Cardiac septum (tissue), 1 donor: ENCODE measurements at regions not wholly inside any gene's neighbourhood (a gene's known extent, or its start where the extent isn't known, plus 50 kb on each side); places are given as distances from the start of the nearest gene placed in this dataset.

Experiments used
- DNase-seq: peaks from one replicate; pipeline ENCODE4 v3.0.0-alpha.2; 2020; ENCODE audit warnings: low spot score
- intact Hi-C: fragments of 100-400 bp; cut with DNase I; formaldehyde crosslinking; loops from one replicate; pipeline ENCODE4 v1.14.0; 2022
- donor health status: DM: no; HTN: no; CAD: no.

- intact Hi-C loops = loop anchor here (10.0 kb wide), 1 partner anchor 256 kb away; no protein-coding TSS in a partner anchor
- no peak for DNase-seq
Measured at GRCh38 chr12:89970722-89971121, 262.1 kb upstream of the ATP2B1 start.

GRCh38 chr12:89969093-89969492 lies 260.5 kb upstream of the ATP2B1 start:
- no peak for DNase-seq
- intact Hi-C loops = no loop called here

- intact Hi-C loops = no loop called here
- DNase-seq = no peak
Measured at GRCh38 chr12:89968151-89968700, 259.6 kb upstream of the ATP2B1 start.

- intact Hi-C loops = no loop called here
- DNase-seq = no peak
Measured at GRCh38 chr12:89966495-89967240, 258.0 kb upstream of the ATP2B1 start.

GRCh38 chr12:89965993-89966392 lies 257.4 kb upstream of the ATP2B1 start:
- intact Hi-C loops = no loop called here
- DNase-seq = no peak

- intact Hi-C loops = no loop called here
- DNase-seq = no peak
Measured at GRCh38 chr12:89962648-89963047, 254.0 kb upstream of the ATP2B1 start.

GRCh38 chr12:89960607-89961394 lies 252.2 kb upstream of the ATP2B1 start:
- intact Hi-C loops = no loop called here
- DNase-seq = no peak

GRCh38 chr12:89960011-89960507 lies 251.4 kb upstream of the ATP2B1 start:
- intact Hi-C loops = no loop called here

GRCh38 chr12:89959179-89959578 lies 250.5 kb upstream of the ATP2B1 start:
- intact Hi-C loops = no loop called here
- no peak for DNase-seq

More at GRCh38 chr12:89960011-89960507, 251.4 kb upstream of the ATP2B1 start:
- no peak for DNase-seq

GRCh38 chr12:89954259-89954658 lies 245.6 kb upstream of the ATP2B1 start:
- DNase-seq = no peak
- intact Hi-C loops = no loop called here

GRCh38 chr12:89951694-89952060 lies 243.0 kb upstream of the ATP2B1 start:
- DNase-seq = no peak
- intact Hi-C loops = no loop called here

GRCh38 chr12:89951050-89951693 lies 242.5 kb upstream of the ATP2B1 start:
- DNase-seq = no peak
- intact Hi-C loops = no loop called here

- DNase-seq = no peak
- intact Hi-C loops = no loop called here
Measured at GRCh38 chr12:89950421-89950820, 241.8 kb upstream of the ATP2B1 start.

GRCh38 chr12:89949457-89950195 lies 241.0 kb upstream of the ATP2B1 start:
- no peak for DNase-seq
- intact Hi-C loops = no loop called here

- no peak for DNase-seq
- intact Hi-C loops = no loop called here
Measured at GRCh38 chr12:89948271-89949175, 239.9 kb upstream of the ATP2B1 start.

GRCh38 chr12:89947437-89948270 lies 239.0 kb upstream of the ATP2B1 start:
- DNase-seq = no peak
- intact Hi-C loops = no loop called here

- no peak for DNase-seq
- intact Hi-C loops = no loop called here
Measured at GRCh38 chr12:89946518-89947135, 238.0 kb upstream of the ATP2B1 start.
